Natural killer cell (primary cell): ENCODE measurements at regions not wholly inside any gene's neighbourhood (a gene's known extent, or its start where the extent isn't known, plus 50 kb on each side); places are given as distances from the start of the nearest gene placed in this dataset.

Source experiments
- ATAC-seq, 3 donors: fragments of 150-1000 bp in 2 of 3; fragments of 200-7000 bp in 1 of 3; cut with Tn5 transposase; 1 replicate in 1 of 3; 2 replicates in 2 of 3; pipeline ENCODE4 v1.10.0; 2021; ENCODE audit warnings: mild to moderate bottlenecking in 2 of 3, moderate library complexity in 2 of 3
- DNase-seq, 2 donors: peaks; one replicate each; pipeline versions ENCODE4 v3.0.0 to v3.0.0-alpha.2; 2013 to 2021; ENCODE audit warnings: mixed read lengths in 1 of 2
- H3K27ac ChIP-seq: one replicate; pipeline ENCODE4 v1.5.1; 2013; ENCODE audit warnings: mild to moderate bottlenecking, low read length
- H3K27me3 ChIP-seq: one replicate; pipeline ENCODE4 v1.6.1; 2013; ENCODE audit warnings: low read length; ENCODE audit not compliant: control insufficient read depth, insufficient read depth
- H3K36me3 ChIP-seq: one replicate; pipeline ENCODE4 v1.6.1; 2013; ENCODE audit warnings: low read length; ENCODE audit not compliant: control insufficient read depth, insufficient read depth
- H3K4me1 ChIP-seq: one replicate; pipeline ENCODE4 v1.6.1; 2013; ENCODE audit warnings: low read length; ENCODE audit not compliant: control insufficient read depth, insufficient read depth
- H3K4me3 ChIP-seq: one replicate; pipeline ENCODE4 v1.5.1; 2013; ENCODE audit warnings: low read length
- H3K9me3 ChIP-seq: one replicate; pipeline ENCODE4 v1.6.1; 2013; ENCODE audit warnings: low read length; ENCODE audit not compliant: control insufficient read depth, insufficient read depth
- H3K27ac Mint-ChIP-seq, 2 donors: one replicate each; pipeline ENCODE4 v1.8.0; 2022; ENCODE audit warnings: mild to moderate bottlenecking in 2 of 2, mixed read lengths in 2 of 2, moderate library complexity in 1 of 2
- H3K27me3 Mint-ChIP-seq, 2 donors: one replicate each; pipeline ENCODE4 v1.8.0; 2022; ENCODE audit warnings: low read depth in 2 of 2, mixed read lengths in 2 of 2
- H3K36me3 Mint-ChIP-seq: one replicate; pipeline ENCODE4 v1.8.0; 2022; ENCODE audit warnings: mixed read lengths
- H3K4me1 Mint-ChIP-seq, 2 donors: one replicate each; pipeline ENCODE4 v1.8.0; 2022; ENCODE audit warnings: mixed read lengths in 2 of 2
- H3K4me3 Mint-ChIP-seq: one replicate; pipeline ENCODE4 v1.8.0; 2022; ENCODE audit warnings: mild to moderate bottlenecking, moderate library complexity, mixed read lengths
- H3K9me3 Mint-ChIP-seq, 2 donors: one replicate each; pipeline ENCODE4 v1.8.0; 2022; ENCODE audit warnings: mixed read lengths in 2 of 2
- WGBS: methylation state at CpG from one replicate; pipeline ENCODE4 v1.1.7; 2013; ENCODE audit warnings: missing lambda C conversion rate; ENCODE audit not compliant: insufficient coverage; 5-methylcytosine and 5-hydroxymethylcytosine counted together
- intact Hi-C: fragments of 100-400 bp; cut with micrococcal nuclease; formaldehyde crosslinking; loops from one replicate; pipeline ENCODE4 v1.14.2; 2022
- TF ChIP-seq, protein P1 (sequence below): fragments of 200-600 bp; IDR thresholded peaks from one replicate; pipeline ENCODE4 v1.8.0; 2022; ENCODE audit warnings: antibody characterized with exemption

DNA sequence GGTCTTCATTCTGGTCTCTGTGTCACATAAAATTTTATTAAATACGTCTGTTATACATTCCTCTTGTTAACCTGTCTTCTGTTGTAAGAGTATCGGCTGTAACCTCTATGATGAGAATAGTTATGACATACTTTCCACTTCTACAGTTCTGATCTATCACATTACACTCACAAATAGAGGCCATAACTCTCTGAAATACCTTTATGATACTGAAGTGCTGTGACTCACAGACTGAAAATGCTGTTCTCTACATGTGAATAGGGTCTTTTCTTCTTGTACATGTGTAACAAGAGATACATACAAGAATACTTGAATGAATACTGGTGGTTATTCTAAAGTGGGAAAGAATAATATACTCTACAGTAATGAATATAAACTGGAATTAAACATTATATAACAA, 1047.6 kb downstream of the TECRL start:
- ATAC-seq (no peak), DNase-seq (no peak)
- H3K4me3 ChIP-seq = no peak overlapping the region
- H3K4me1 ChIP-seq = no peaks in the 10 kb centered on the region
- WGBS = 85% methylated on average over 2 of the region's 2 CpGs
- H3K27me3 ChIP-seq = no peaks in the 10 kb centered on the region
- H3K27ac ChIP-seq = no peak overlapping the region
- Mint-ChIP-seq H3K36me3 (peaks cover 8% of the 10 kb centered on the region), H3K4me1 (no peaks in the 10 kb centered on the region), H3K27ac (no peak overlapping the region), H3K4me3 (no peak overlapping the region), H3K9me3 (peaks cover 7 to 26% of the 10 kb centered on the region in 2 donors), H3K27me3 (no peaks in the 10 kb centered on the region)
- intact Hi-C loops = no loop called here
- peaks cover 4% of the 10 kb centered on the region for H3K9me3 ChIP-seq
- TF ChIP-seq, protein P1, sequence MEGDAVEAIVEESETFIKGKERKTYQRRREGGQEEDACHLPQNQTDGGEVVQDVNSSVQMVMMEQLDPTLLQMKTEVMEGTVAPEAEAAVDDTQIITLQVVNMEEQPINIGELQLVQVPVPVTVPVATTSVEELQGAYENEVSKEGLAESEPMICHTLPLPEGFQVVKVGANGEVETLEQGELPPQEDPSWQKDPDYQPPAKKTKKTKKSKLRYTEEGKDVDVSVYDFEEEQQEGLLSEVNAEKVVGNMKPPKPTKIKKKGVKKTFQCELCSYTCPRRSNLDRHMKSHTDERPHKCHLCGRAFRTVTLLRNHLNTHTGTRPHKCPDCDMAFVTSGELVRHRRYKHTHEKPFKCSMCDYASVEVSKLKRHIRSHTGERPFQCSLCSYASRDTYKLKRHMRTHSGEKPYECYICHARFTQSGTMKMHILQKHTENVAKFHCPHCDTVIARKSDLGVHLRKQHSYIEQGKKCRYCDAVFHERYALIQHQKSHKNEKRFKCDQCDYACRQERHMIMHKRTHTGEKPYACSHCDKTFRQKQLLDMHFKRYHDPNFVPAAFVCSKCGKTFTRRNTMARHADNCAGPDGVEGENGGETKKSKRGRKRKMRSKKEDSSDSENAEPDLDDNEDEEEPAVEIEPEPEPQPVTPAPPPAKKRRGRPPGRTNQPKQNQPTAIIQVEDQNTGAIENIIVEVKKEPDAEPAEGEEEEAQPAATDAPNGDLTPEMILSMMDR = no peak
- no peaks in the 10 kb centered on the region for H3K36me3 ChIP-seq

DNA sequence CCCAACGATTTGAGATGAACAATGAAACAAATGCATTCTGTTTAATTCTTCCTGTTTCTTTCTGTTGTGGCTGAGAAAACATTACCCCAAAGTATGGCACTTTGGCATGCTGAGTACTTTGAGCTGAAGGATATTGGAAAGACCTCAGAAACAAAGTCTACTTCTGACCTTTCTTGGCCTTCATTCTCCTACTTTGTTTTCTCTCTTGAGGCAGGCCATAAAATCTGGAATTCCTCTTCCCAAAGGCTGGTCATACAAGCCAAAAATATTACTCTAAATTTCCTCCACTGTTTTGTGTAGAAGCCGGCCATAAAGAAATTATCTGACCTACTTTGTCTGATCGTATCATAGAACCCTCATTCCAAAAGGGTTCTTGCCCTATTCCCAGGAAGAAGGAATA, 1048.2 kb downstream of the TECRL start:
- TF ChIP-seq, protein P1 = no peak
- no peaks in the 10 kb centered on the region for H3K4me1 ChIP-seq
- Mint-ChIP-seq H3K36me3 (peaks cover 8% of the 10 kb centered on the region), H3K27ac (no peak overlapping the region), H3K4me3 (no peak overlapping the region), H3K9me3 (peaks cover 5 to 23% of the 10 kb centered on the region in 2 donors), H3K27me3 (no peaks in the 10 kb centered on the region), H3K4me1 (no peaks in the 10 kb centered on the region)
- H3K4me3 ChIP-seq = no peak overlapping the region
- H3K36me3 ChIP-seq = no peaks in the 10 kb centered on the region
- no peak for DNase-seq
- no peaks in the 10 kb centered on the region for H3K27me3 ChIP-seq
- ATAC-seq = no peak
- intact Hi-C loops = no loop called here
- 83% methylated on average over 2 of the region's 3 CpGs for WGBS
- H3K27ac ChIP-seq = no peak overlapping the region
- peaks cover 4% of the 10 kb centered on the region for H3K9me3 ChIP-seq

DNA sequence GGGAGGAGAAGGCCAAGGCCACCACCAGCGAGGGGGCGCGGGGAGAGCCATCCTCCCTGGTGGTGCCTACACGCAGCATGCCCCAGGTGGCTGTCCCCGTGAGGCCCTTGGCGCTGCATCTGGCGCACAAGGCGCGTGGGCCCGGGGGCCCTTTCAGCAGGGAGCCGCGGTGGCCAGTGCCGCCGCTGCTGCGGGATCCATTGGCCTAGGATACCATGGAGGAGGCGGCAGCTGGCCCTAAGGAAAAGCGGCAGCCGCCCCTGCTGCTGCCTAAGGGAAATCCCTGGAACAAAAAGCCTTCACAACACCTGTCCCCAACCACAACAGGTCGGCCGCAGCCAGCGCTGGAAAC, 1059.6 kb downstream of the TECRL start:
- no peaks in the 10 kb centered on the region for H3K27me3 ChIP-seq
- Mint-ChIP-seq H3K27me3 (no peaks in the 10 kb centered on the region), H3K9me3 (peaks cover 21 to 28% of the 10 kb centered on the region in 2 donors), H3K4me1 (no peaks in the 10 kb centered on the region), H3K4me3 (no peak overlapping the region), H3K36me3 (peaks cover 13% of the 10 kb centered on the region), H3K27ac (no peak overlapping the region)
- no peaks in the 10 kb centered on the region for H3K36me3 ChIP-seq
- TF ChIP-seq, protein P1 = no peak
- H3K9me3 ChIP-seq = peaks cover 13% of the 10 kb centered on the region
- no peak overlapping the region for H3K4me3 ChIP-seq
- ATAC-seq (no peak), DNase-seq (no peak)
- intact Hi-C loops = no loop called here
- WGBS = 92% methylated on average over 21 of the region's 21 CpGs
- no peak overlapping the region for H3K27ac ChIP-seq
- H3K4me1 ChIP-seq = no peaks in the 10 kb centered on the region
